ENCODE measurements at regions not wholly inside any gene's neighbourhood (a gene's known extent, or its start where the extent isn't known, plus 50 kb on each side); places are given as distances from the start of the nearest gene placed in this dataset.
A peak's percentile ranks its signal among the peaks of the same experiment; 100 is the strongest.

DNA sequence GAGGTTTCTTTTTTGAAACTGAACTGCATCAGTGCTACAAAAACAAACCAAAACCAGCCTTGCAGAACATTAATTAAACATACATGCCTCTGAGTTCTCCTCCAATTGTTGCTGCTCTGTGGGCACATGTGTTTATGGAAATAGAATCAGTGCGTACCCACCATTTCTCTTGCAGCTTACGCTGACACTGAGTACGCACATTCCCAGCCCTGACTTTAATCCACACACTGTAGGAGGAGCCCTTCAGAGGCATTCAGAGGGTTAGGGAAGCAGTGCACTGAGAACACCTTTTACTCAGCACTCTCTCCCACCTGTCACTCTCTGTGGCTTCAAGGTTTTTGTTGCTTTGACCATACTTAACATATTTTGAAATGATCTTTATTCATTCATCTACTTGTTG is 250.5 kb upstream of the PWP1 start:
- Mint-ChIP-seq H3K27ac (no peak overlapping the region), H3K27me3 (ENCODE audit: insufficient read depth) (peaks cover 4% of the 10 kb centered on the region), H3K9me3 (peaks cover 7% of the 10 kb centered on the region; the same call in 1 of the 2 replicates), H3K36me3 (ENCODE audit: low read depth) (no peaks in the 10 kb centered on the region), H3K4me3 (no peak overlapping the region), H3K4me1 (ENCODE audit: low read depth) (peaks cover 9% of the 10 kb centered on the region)
- DNase-seq: no peak
- TF ChIP-seq, protein P1, sequence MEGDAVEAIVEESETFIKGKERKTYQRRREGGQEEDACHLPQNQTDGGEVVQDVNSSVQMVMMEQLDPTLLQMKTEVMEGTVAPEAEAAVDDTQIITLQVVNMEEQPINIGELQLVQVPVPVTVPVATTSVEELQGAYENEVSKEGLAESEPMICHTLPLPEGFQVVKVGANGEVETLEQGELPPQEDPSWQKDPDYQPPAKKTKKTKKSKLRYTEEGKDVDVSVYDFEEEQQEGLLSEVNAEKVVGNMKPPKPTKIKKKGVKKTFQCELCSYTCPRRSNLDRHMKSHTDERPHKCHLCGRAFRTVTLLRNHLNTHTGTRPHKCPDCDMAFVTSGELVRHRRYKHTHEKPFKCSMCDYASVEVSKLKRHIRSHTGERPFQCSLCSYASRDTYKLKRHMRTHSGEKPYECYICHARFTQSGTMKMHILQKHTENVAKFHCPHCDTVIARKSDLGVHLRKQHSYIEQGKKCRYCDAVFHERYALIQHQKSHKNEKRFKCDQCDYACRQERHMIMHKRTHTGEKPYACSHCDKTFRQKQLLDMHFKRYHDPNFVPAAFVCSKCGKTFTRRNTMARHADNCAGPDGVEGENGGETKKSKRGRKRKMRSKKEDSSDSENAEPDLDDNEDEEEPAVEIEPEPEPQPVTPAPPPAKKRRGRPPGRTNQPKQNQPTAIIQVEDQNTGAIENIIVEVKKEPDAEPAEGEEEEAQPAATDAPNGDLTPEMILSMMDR (IDR thresholded peaks at IDR 0.05): no peak

DNA sequence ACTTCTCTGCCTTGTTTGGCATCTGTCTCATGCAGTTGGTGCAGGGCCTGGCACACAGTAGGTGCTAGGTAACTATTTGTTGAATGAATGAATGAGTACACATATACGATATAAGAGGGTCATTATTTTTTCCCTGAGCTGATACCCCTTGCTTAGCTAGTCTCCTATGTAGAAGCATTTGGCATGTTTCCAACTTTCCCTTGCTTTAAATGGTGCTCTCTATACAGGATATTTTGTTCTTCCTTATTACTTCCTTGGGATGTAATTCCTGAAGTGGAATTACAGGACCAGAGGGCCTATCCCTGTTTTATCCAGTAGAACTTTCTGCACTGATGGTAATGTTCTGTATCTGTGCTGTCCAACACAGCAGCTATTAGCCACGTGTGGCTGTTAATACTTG is 250.1 kb upstream of the PWP1 start:
- TF ChIP-seq, protein P1 (IDR thresholded peaks at IDR 0.05): no peak

GRCh38 chr12:107436376-107436775 is 249.2 kb upstream of the PWP1 start:
- Mint-ChIP-seq H3K9me3 (peaks cover 11% of the 10 kb centered on the region), H3K4me1 (ENCODE audit: low read depth) (peaks cover 9% of the 10 kb centered on the region), H3K27ac (no peak overlapping the region), H3K4me3 (no peak overlapping the region), H3K27me3 (ENCODE audit: insufficient read depth) (peaks cover 4% of the 10 kb centered on the region), H3K36me3 (ENCODE audit: low read depth) (no peaks in the 10 kb centered on the region)
- TF ChIP-seq, protein P1 (IDR thresholded peaks at IDR 0.05): no peak
- DNase-seq: peak; percentile 23

More for the DNA sequence above, 250.1 kb upstream of the PWP1 start:
- Mint-ChIP-seq H3K9me3 (peaks cover 7% of the 10 kb centered on the region; the same call in 1 of the 2 replicates), H3K36me3 (ENCODE audit: low read depth) (no peaks in the 10 kb centered on the region), H3K27me3 (ENCODE audit: insufficient read depth) (peaks cover 4% of the 10 kb centered on the region), H3K27ac (no peak overlapping the region), H3K4me3 (no peak overlapping the region), H3K4me1 (ENCODE audit: low read depth) (peaks cover 9% of the 10 kb centered on the region)
- no peak for DNase-seq

DNA sequence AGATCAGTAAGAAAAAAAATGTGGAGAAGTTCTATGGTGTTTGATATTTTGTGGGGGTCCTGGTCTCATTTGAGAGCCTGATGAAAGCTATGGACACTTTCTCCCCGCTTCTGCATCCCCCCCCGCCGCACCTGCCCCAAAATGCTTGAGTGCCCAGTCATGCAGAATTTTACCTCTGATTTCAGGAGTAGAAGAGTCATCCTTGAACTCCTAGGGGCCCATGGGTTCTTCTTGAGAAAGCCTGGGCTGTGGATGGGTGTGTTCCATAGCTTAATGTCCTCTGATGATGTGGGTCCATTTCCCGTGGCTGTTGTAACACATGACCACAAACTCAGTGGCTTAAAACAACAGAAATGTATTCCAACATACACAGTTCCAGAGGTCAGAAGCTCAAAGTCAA is 248.8 kb upstream of the PWP1 start:
- TF ChIP-seq, protein P1 (IDR thresholded peaks at IDR 0.05): no peak
- no peak overlapping the region for H3K4me3 Mint-ChIP-seq
- peaks cover 9% of the 10 kb centered on the region for H3K4me1 Mint-ChIP-seq (ENCODE audit: low read depth)

GRCh38 chr12:107437954-107438353 is 247.6 kb upstream of the PWP1 start:
- Mint-ChIP-seq H3K27ac (no peak overlapping the region), H3K27me3 (ENCODE audit: insufficient read depth) (peaks cover 4% of the 10 kb centered on the region), H3K36me3 (ENCODE audit: low read depth) (no peaks in the 10 kb centered on the region), H3K4me1 (ENCODE audit: low read depth) (peaks cover 9% of the 10 kb centered on the region), H3K4me3 (no peak overlapping the region), H3K9me3 (peaks cover 7% of the 10 kb centered on the region)
- no peak for DNase-seq
- TF ChIP-seq, protein P1 (IDR thresholded peaks at IDR 0.05): no peak

More for the DNA sequence above, 248.8 kb upstream of the PWP1 start:
- H3K27me3 Mint-ChIP-seq (ENCODE audit: insufficient read depth): peaks cover 4% of the 10 kb centered on the region
- no peak for DNase-seq
- no peaks in the 10 kb centered on the region for H3K36me3 Mint-ChIP-seq (ENCODE audit: low read depth)
- H3K9me3 Mint-ChIP-seq: peaks cover 11% of the 10 kb centered on the region
- no peak overlapping the region for H3K27ac Mint-ChIP-seq
